HL-60 (cell line): ENCODE measurements at regions not wholly inside any gene's neighbourhood (a gene's known extent, or its start where the extent isn't known, plus 50 kb on each side); places are given as distances from the start of the nearest gene placed in this dataset.

Experiments
- GABPA ChIP-seq: IDR thresholded peaks from 2 replicates; pipeline ENCODE4 v1.6.1; 2012; ENCODE audit warnings: low read depth
- POLR2AphosphoS5 ChIP-seq: IDR thresholded peaks from 2 replicates; pipeline ENCODE4 v1.6.1; 2012; ENCODE audit warnings: low read depth
- SPI1 ChIP-seq: IDR thresholded peaks from 2 replicates; pipeline ENCODE4 v1.6.1; 2012; ENCODE audit warnings: low read depth, mild to moderate bottlenecking, borderline replicate concordance
- TF ChIP-seq, protein P1 (sequence below): IDR thresholded peaks from one replicate; pipeline ENCODE4 v1.5.1; 2011; ENCODE audit warnings: low read length, control low read depth, inconsistent platforms; ENCODE audit not compliant: insufficient read depth
- TF ChIP-seq, protein P2 (sequence below): IDR thresholded peaks from 2 replicates; pipeline ENCODE4 v1.6.1; 2012; ENCODE audit warnings: low read depth; ENCODE audit not compliant: insufficient replicate concordance

DNA sequence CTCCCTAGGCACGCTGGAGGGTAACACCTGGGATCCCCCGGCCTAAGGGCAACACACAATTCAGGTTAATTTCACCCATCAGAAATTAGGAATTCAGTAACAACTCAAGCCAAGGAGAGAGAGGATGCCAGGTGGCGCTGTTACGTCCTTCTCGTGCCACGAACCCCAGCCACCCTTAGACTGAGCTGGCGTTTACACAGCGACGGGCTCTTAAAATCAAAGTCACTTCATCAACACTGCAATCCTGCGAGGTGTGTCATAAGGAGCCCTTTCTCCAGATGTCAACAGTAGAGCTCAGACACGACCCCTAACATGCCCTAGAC lies 110.6 kb upstream of the TMEM132D start:
- TF ChIP-seq, protein P1, sequence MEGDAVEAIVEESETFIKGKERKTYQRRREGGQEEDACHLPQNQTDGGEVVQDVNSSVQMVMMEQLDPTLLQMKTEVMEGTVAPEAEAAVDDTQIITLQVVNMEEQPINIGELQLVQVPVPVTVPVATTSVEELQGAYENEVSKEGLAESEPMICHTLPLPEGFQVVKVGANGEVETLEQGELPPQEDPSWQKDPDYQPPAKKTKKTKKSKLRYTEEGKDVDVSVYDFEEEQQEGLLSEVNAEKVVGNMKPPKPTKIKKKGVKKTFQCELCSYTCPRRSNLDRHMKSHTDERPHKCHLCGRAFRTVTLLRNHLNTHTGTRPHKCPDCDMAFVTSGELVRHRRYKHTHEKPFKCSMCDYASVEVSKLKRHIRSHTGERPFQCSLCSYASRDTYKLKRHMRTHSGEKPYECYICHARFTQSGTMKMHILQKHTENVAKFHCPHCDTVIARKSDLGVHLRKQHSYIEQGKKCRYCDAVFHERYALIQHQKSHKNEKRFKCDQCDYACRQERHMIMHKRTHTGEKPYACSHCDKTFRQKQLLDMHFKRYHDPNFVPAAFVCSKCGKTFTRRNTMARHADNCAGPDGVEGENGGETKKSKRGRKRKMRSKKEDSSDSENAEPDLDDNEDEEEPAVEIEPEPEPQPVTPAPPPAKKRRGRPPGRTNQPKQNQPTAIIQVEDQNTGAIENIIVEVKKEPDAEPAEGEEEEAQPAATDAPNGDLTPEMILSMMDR = no peak
- TF ChIP-seq, protein P2, sequence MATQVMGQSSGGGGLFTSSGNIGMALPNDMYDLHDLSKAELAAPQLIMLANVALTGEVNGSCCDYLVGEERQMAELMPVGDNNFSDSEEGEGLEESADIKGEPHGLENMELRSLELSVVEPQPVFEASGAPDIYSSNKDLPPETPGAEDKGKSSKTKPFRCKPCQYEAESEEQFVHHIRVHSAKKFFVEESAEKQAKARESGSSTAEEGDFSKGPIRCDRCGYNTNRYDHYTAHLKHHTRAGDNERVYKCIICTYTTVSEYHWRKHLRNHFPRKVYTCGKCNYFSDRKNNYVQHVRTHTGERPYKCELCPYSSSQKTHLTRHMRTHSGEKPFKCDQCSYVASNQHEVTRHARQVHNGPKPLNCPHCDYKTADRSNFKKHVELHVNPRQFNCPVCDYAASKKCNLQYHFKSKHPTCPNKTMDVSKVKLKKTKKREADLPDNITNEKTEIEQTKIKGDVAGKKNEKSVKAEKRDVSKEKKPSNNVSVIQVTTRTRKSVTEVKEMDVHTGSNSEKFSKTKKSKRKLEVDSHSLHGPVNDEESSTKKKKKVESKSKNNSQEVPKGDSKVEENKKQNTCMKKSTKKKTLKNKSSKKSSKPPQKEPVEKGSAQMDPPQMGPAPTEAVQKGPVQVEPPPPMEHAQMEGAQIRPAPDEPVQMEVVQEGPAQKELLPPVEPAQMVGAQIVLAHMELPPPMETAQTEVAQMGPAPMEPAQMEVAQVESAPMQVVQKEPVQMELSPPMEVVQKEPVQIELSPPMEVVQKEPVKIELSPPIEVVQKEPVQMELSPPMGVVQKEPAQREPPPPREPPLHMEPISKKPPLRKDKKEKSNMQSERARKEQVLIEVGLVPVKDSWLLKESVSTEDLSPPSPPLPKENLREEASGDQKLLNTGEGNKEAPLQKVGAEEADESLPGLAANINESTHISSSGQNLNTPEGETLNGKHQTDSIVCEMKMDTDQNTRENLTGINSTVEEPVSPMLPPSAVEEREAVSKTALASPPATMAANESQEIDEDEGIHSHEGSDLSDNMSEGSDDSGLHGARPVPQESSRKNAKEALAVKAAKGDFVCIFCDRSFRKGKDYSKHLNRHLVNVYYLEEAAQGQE = no peak
- TF ChIP-seq GABPA = no peak
- no peak for TF ChIP-seq POLR2AphosphoS5
- TF ChIP-seq SPI1 = no peak
